ENCODE measurements at regions not wholly inside any gene's neighbourhood (a gene's known extent, or its start where the extent isn't known, plus 50 kb on each side); places are given as distances from the start of the nearest gene placed in this dataset.

GRCh38 chr6:159106627-159107241 is 61.9 kb upstream of the TAGAP start:
- BruUV-seq (replicated peaks), result no TSS peak
- H3K9me3 ChIP-seq (replicated peaks; ENCODE audit: control insufficient read depth, insufficient read depth, low read length), result no peaks in the 10 kb centered on the region
- no peaks in the 10 kb centered on the region for H3K9me1 ChIP-seq (replicated peaks; ENCODE audit: control insufficient read depth, extremely low read depth, insufficient read depth, low read length)
- peak overlapping the region; percentile 2 for H2AFZ ChIP-seq (ENCODE audit: low read depth, low read length)
- no peaks in the 10 kb centered on the region for H3K79me2 ChIP-seq (ENCODE audit: control insufficient read depth, insufficient read depth, low read length)
- no peak overlapping the region for H3K4me3 ChIP-seq (replicated peaks in 1 of 3; ENCODE audit: insufficient read depth in 1 of 3, low read depth in 1 of 3, low read length in 3 of 3)
- FAIRE-seq, result peak; percentile 77
- H3K27me3 ChIP-seq (ENCODE audit: control insufficient read depth in 2 of 2, insufficient read depth in 2 of 2, low read length in 2 of 2), result peaks cover 0 to 2% of the 10 kb centered on the region in 2 experiments
- no peak overlapping the region for H3K27ac ChIP-seq (ENCODE audit: insufficient read depth, low read depth, low read length)
- no peaks in the 10 kb centered on the region for H3K4me1 ChIP-seq (ENCODE audit: control insufficient read depth, extremely low read depth, insufficient read depth, low read length)
- DNase-seq (ENCODE audit: low read depth, low spot score), result peak; percentile 55
- no peak overlapping the region for H3K4me2 ChIP-seq (ENCODE audit: insufficient read depth, low read length)
- no peaks in the 10 kb centered on the region for H4K20me1 ChIP-seq (replicated peaks; ENCODE audit: control insufficient read depth, extremely low read depth, insufficient read depth, low read length)
- dilution Hi-C loops (cut with MboI; ENCODE audit: extremely low pct_ligation_motif_present, low sequenced_read_pairs) (no loop called here), intact Hi-C loops (cut with micrococcal nuclease) (no loop called here)
- POLR2A ChIA-PET, result no interaction called here
- CTCF ChIA-PET, result interaction anchor here (0.9 to 1.5 kb wide), 6 partner anchors 20 to 99 kb away, joined by 3 to 9 read pairs (median 6); no protein-coding TSS in a partner anchor
- no peak for TF ChIP-seq FOS (IDR thresholded peaks at IDR 0.05; ENCODE audit: borderline replicate concordance, insufficient read depth, low read length)
- TF ChIP-seq MYC (IDR thresholded peaks at IDR 0.05; ENCODE audit: low read depth, low read length), result no peak
- no peak for TF ChIP-seq CTCF (IDR thresholded peaks at IDR 0.05; ENCODE audit: extremely low read depth in 1 of 2, insufficient read depth in 1 of 2, low read depth in 1 of 2, low read length in 2 of 2)
- no peak for TF ChIP-seq POLR2AphosphoS5 (IDR thresholded peaks at IDR 0.05; ENCODE audit: insufficient read depth, low read depth, low read length)
- TF ChIP-seq EZH2 (IDR thresholded peaks at IDR 0.05; ENCODE audit: borderline replicate concordance, low read depth, low read length, severe bottlenecking), result no peak
- no peak for TF ChIP-seq GATA2 (IDR thresholded peaks at IDR 0.05; ENCODE audit: insufficient read depth, insufficient read length, low read depth, low read length)
- TF ChIP-seq POLR2A (IDR thresholded peaks at IDR 0.05; ENCODE audit: low read depth, low read length), result no peak
- TF ChIP-seq JUN (IDR thresholded peaks at IDR 0.05; ENCODE audit: borderline replicate concordance, insufficient read depth, insufficient read length, low read depth), result no peak
- TF ChIP-seq MAX (IDR thresholded peaks at IDR 0.05; ENCODE audit: insufficient read depth, insufficient read length), result no peak
- no peaks in the 10 kb centered on the region for H3K36me3 ChIP-seq (ENCODE audit: control insufficient read depth in 2 of 2, extremely low read depth in 1 of 2, insufficient read depth in 2 of 2, low read length in 2 of 2)
- no peak overlapping the region for H3K9ac ChIP-seq (replicated peaks; ENCODE audit: extremely low read depth, insufficient read depth, low read length)
